Tibial nerve (tissue), 3 donors: ENCODE measurements at regions not wholly inside any gene's neighbourhood (a gene's known extent, or its start where the extent isn't known, plus 50 kb on each side); places are given as distances from the start of the nearest gene placed in this dataset.

ENCODE experiments used
- CTCF ChIP-seq, 5 experiments: fragments of 200-600 bp in 3 of 5; fragments of 450-650 bp in 2 of 5; sonication (generic) in 3 of 5; IDR thresholded peaks; one replicate each; pipeline ENCODE4 v1.5.1; 2016 to 2019; ENCODE audit warnings: antibody characterized with exemption in 5 of 5, mild to moderate bottlenecking in 3 of 5, moderate library complexity in 2 of 5
- POLR2A ChIP-seq, 2 donors: fragments of 450-650 bp; IDR thresholded peaks; one replicate each; pipeline ENCODE4 v1.6.1; 2017; ENCODE audit warnings: antibody characterized with exemption in 2 of 2, mild to moderate bottlenecking in 2 of 2, moderate library complexity in 2 of 2

DNA sequence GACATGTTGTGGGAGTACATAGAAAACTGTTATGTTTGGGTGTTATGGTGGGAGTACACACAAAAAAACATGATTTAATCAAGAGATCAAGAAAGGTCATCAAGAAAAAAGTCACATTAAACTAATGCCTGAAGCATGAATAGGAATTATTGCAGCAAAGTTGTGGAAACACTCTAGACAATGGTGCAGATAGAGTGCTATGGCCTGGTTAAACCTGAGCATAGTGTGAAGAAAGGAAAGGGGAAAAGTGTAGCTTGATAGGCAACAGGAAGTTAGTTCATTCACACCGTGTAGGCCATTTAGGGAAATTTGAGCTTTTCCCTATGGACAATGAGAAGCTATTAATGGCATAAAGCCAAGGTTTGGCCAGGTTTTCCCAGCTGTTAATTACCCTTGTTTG lies 162.1 kb upstream of the EMCN start:
- TF ChIP-seq CTCF (IDR thresholded peaks at IDR 0.05) (no peak), POLR2A (IDR thresholded peaks at IDR 0.05) (no peak)
